ENCODE measurements at regions not wholly inside any gene's neighbourhood (a gene's known extent, or its start where the extent isn't known, plus 50 kb on each side); places are given as distances from the start of the nearest gene placed in this dataset.

DNA sequence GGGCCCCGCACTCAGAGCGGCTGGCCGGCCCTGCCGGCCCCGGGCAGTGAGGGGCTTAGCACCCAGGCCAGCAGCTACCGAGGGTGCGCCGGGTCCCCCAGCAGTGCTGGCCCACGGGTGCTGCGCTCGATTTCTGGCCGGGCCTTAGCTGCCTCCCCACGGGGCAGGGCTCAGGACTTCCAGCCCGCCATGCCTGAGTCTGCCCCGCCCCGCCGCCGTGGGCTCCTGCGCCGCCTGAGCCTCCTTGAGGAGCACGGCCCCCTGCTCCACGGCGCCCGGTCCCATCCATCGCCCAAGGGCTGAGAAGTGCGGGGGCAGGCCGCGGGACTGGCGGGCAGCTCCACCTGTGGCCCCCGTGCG is 67.9 kb upstream of the AMZ2 start:
- TF ChIP-seq KLF10 (tag by site-specific recombination; IDR thresholded peaks at IDR 0.05) = no peak
- TF ChIP-seq, protein P1, sequence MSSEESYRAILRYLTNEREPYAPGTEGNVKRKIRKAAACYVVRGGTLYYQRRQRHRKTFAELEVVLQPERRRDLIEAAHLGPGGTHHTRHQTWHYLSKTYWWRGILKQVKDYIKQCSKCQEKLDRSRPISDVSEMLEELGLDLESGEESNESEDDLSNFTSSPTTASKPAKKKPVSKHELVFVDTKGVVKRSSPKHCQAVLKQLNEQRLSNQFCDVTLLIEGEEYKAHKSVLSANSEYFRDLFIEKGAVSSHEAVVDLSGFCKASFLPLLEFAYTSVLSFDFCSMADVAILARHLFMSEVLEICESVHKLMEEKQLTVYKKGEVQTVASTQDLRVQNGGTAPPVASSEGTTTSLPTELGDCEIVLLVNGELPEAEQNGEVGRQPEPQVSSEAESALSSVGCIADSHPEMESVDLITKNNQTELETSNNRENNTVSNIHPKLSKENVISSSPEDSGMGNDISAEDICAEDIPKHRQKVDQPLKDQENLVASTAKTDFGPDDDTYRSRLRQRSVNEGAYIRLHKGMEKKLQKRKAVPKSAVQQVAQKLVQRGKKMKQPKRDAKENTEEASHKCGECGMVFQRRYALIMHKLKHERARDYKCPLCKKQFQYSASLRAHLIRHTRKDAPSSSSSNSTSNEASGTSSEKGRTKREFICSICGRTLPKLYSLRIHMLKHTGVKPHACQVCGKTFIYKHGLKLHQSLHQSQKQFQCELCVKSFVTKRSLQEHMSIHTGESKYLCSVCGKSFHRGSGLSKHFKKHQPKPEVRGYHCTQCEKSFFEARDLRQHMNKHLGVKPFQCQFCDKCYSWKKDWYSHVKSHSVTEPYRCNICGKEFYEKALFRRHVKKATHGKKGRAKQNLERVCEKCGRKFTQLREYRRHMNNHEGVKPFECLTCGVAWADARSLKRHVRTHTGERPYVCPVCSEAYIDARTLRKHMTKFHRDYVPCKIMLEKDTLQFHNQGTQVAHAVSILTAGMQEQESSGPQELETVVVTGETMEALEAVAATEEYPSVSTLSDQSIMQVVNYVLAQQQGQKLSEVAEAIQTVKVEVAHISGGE (tag by site-specific recombination; conservative IDR thresholded peaks at IDR 0.05; ENCODE audit: low read depth) = no peak
- no peak for TF ChIP-seq HOXA7 (CRISPR knock-in tag; IDR thresholded peaks at IDR 0.05; ENCODE audit: borderline replicate concordance)
- TF ChIP-seq ZNF791 (tag by site-specific recombination; IDR thresholded peaks at IDR 0.05) = no peak
- no peak for TF ChIP-seq ZNF341 (tag by site-specific recombination; IDR thresholded peaks at IDR 0.05; ENCODE audit: low read depth)
